Mammary epithelial cell (primary cell): ENCODE measurements at regions not wholly inside any gene's neighbourhood (a gene's known extent, or its start where the extent isn't known, plus 50 kb on each side); places are given as distances from the start of the nearest gene placed in this dataset.

ENCODE experiments used
- CTCF ChIP-seq, 2 donors: IDR thresholded peaks in 1 of 2; conservative IDR thresholded peaks in 1 of 2; 2 replicates each; pipeline ENCODE4 v1.5.1; 2011 to 2012; ENCODE audit warnings: inconsistent platforms in 2 of 2, low read length in 2 of 2, mild to moderate bottlenecking in 2 of 2, control low read depth in 1 of 2, low read depth in 1 of 2; ENCODE audit not compliant: insufficient read depth in 1 of 2; ENCODE audit errors: extremely low read depth in 1 of 2
- EZH2 ChIP-seq: IDR thresholded peaks from 2 replicates; pipeline ENCODE4 v1.6.1; 2012; ENCODE audit warnings: low read length, inconsistent platforms, borderline replicate concordance

- TF ChIP-seq CTCF (conservative IDR thresholded peaks at IDR 0.05 in 1 of 2, IDR thresholded peaks at IDR 0.05 in 1 of 2; ENCODE audit: extremely low read depth in 1 of 2, insufficient read depth in 1 of 2, low read depth in 1 of 2, low read length in 2 of 2) (no peak), EZH2 (no peak)
Measured at GRCh38 chr15:100717596-100717995, 115.2 kb downstream of the ASB7 start.
